CD14-positive monocyte (primary cell): ENCODE measurements at regions not wholly inside any gene's neighbourhood (a gene's known extent, or its start where the extent isn't known, plus 50 kb on each side); places are given as distances from the start of the nearest gene placed in this dataset.

Experiments
- DNase-seq, 3 donors: peaks; one replicate each; pipeline ENCODE4 v3.0.0-alpha.2; 2011 to 2022
- H2AFZ ChIP-seq: 2 replicates; pipeline ENCODE4 v1.6.0; 2012; ENCODE audit warnings: mild to moderate bottlenecking, low read depth, low read length, inconsistent platforms; ENCODE audit not compliant: insufficient read depth, poor library complexity, severe bottlenecking
- H3K27ac ChIP-seq, 2 donors: 1 replicate in 1 of 2; 2 replicates in 1 of 2; pipeline ENCODE4 v1.5.1; 2012 to 2013; ENCODE audit warnings: low read length in 2 of 2, control low read depth in 1 of 2, inconsistent platforms in 1 of 2, low read depth in 1 of 2, mild to moderate bottlenecking in 1 of 2
- H3K27me3 ChIP-seq, 2 donors: one replicate each; pipeline versions ENCODE4 v1.6.0 to v1.6.1; 2011 to 2013; ENCODE audit warnings: low read length in 2 of 2; ENCODE audit not compliant: control insufficient read depth in 2 of 2, insufficient read depth in 2 of 2
- H3K36me3 ChIP-seq, 2 donors: replicated peaks in 1 of 2; 1 replicate in 1 of 2; 2 replicates in 1 of 2; pipeline versions ENCODE4 v1.5.1 to v1.6.1; 2012 to 2013; ENCODE audit warnings: low read length in 2 of 2, control low read depth in 1 of 2, inconsistent platforms in 1 of 2, mild to moderate bottlenecking in 1 of 2; ENCODE audit not compliant: insufficient read depth in 2 of 2, control insufficient read depth in 1 of 2
- H3K4me1 ChIP-seq, 2 donors: 1 replicate in 1 of 2; 2 replicates in 1 of 2; pipeline versions ENCODE4 v1.5.1 to v1.6.1; 2012 to 2013; ENCODE audit warnings: low read length in 2 of 2, control low read depth in 1 of 2, inconsistent platforms in 1 of 2, mild to moderate bottlenecking in 1 of 2, moderate library complexity in 1 of 2; ENCODE audit not compliant: insufficient read depth in 2 of 2, control insufficient read depth in 1 of 2
- H3K4me2 ChIP-seq: replicated peaks from 2 replicates; pipeline ENCODE3; 2012; ENCODE audit warnings: low read length, moderate library complexity, mild to moderate bottlenecking; ENCODE audit not compliant: poor library complexity, severe bottlenecking; ENCODE audit errors: extremely low read depth
- H3K4me3 ChIP-seq, 3 experiments: fragments of 200-600 bp in 1 of 3; sonication (generic) in 1 of 3; replicated peaks in 1 of 3; 1 replicate in 2 of 3; 2 replicates in 1 of 3; pipeline ENCODE4 v1.5.1; 2011 to 2013; ENCODE audit warnings: low read length in 3 of 3, mild to moderate bottlenecking in 3 of 3, control low read depth in 2 of 3, low read depth in 2 of 3, inconsistent platforms in 1 of 3, moderate library complexity in 1 of 3
- H3K79me2 ChIP-seq: 2 replicates; pipeline ENCODE4 v1.6.0; 2012; ENCODE audit warnings: mild to moderate bottlenecking, control low read depth, inconsistent platforms, low read length, moderate library complexity; ENCODE audit not compliant: insufficient read depth
- H3K9ac ChIP-seq: 2 replicates; pipeline ENCODE4 v1.6.0; 2017; ENCODE audit warnings: low read length, mild to moderate bottlenecking; ENCODE audit not compliant: insufficient read depth, poor library complexity, severe bottlenecking
- H3K9me3 ChIP-seq, 2 donors: replicated peaks in 1 of 2; 1 replicate in 1 of 2; 2 replicates in 1 of 2; pipeline versions ENCODE4 v1.5.1 to v1.6.1; 2012 to 2013; ENCODE audit warnings: low read length in 2 of 2, control low read depth in 1 of 2; ENCODE audit not compliant: control insufficient read depth in 1 of 2, insufficient read depth in 1 of 2
- H4K20me1 ChIP-seq: 2 replicates; pipeline ENCODE4 v1.6.0; 2012; ENCODE audit warnings: mild to moderate bottlenecking, low read length, control low read depth, moderate library complexity; ENCODE audit not compliant: insufficient read depth
- H3K27ac Mint-ChIP-seq, 7 donors: one replicate each; pipeline ENCODE4 v1.8.0; 2020; ENCODE audit warnings: mild to moderate bottlenecking in 7 of 7, mixed read lengths in 7 of 7, moderate library complexity in 6 of 7, inconsistent platforms in 2 of 7
- H3K27me3 Mint-ChIP-seq, 3 donors: one replicate each; pipeline ENCODE4 v1.8.0; 2021 to 2022; ENCODE audit warnings: low read depth in 3 of 3, mild to moderate bottlenecking in 3 of 3, mixed read lengths in 3 of 3, moderate library complexity in 3 of 3, inconsistent platforms in 1 of 3
- H3K36me3 Mint-ChIP-seq, 2 donors: one replicate each; pipeline ENCODE4 v1.8.0; 2020; ENCODE audit warnings: mixed read lengths in 2 of 2, inconsistent platforms in 1 of 2, mild to moderate bottlenecking in 1 of 2
- H3K4me1 Mint-ChIP-seq: one replicate; pipeline ENCODE4 v1.8.0; 2020; ENCODE audit warnings: mild to moderate bottlenecking, mixed read lengths
- H3K4me3 Mint-ChIP-seq, 2 donors: one replicate each; pipeline ENCODE4 v1.8.0; 2020; ENCODE audit warnings: mild to moderate bottlenecking in 2 of 2, mixed read lengths in 2 of 2, moderate library complexity in 1 of 2
- H3K9me3 Mint-ChIP-seq, 7 donors: one replicate each; pipeline ENCODE4 v1.8.0; 2020 to 2022; ENCODE audit warnings: mixed read lengths in 7 of 7, mild to moderate bottlenecking in 6 of 7, moderate library complexity in 6 of 7, inconsistent platforms in 2 of 7
- CTCF ChIP-seq: fragments of 200-600 bp; IDR thresholded peaks from one replicate; pipeline ENCODE4 v1.8.0; 2022; ENCODE audit warnings: antibody characterized with exemption, mild to moderate bottlenecking
- WGBS: methylation state at CpG from one replicate; pipeline ENCODE4 v1.1.5; 2013; ENCODE audit warnings: missing lambda C conversion rate; ENCODE audit not compliant: insufficient coverage; 5-methylcytosine and 5-hydroxymethylcytosine counted together
- intact Hi-C, 2 donors: fragments of 100-400 bp; cut with micrococcal nuclease; formaldehyde crosslinking; loops; one replicate each; pipeline versions ENCODE4 v1.15.0 to v1.15.1; 2023

GRCh38 chr3:158882445-158882844 is 80.6 kb downstream of the MFSD1 start:
- no peak overlapping the region for H3K27ac ChIP-seq
- Mint-ChIP-seq H3K36me3 (no peaks in the 10 kb centered on the region), H3K4me3 (no peak overlapping the region), H3K27ac (no peak overlapping the region), H3K9me3 (peaks cover 0 to 7% (median 3%) of the 10 kb centered on the region in 7 donors), H3K27me3 (peaks cover 1 to 5% (median 2%) of the 10 kb centered on the region in 3 donors), H3K4me1 (no peaks in the 10 kb centered on the region)
- no peak for DNase-seq
- no peak overlapping the region for H3K9ac ChIP-seq
- H3K4me2 ChIP-seq = no peak overlapping the region
- no CpG with 5 or more reads among the region's 4 CpGs for WGBS
- peaks cover 0 to 6% of the 10 kb centered on the region in 2 donors for H3K9me3 ChIP-seq
- H4K20me1 ChIP-seq = no peaks in the 10 kb centered on the region
- H3K4me1 ChIP-seq = no peaks in the 10 kb centered on the region
- H3K79me2 ChIP-seq = no peaks in the 10 kb centered on the region
- no peak for TF ChIP-seq CTCF
- intact Hi-C loops = no loop called here
- H2AFZ ChIP-seq = no peak overlapping the region
- H3K36me3 ChIP-seq = no peaks in the 10 kb centered on the region
- no peak overlapping the region for H3K4me3 ChIP-seq
- no peaks in the 10 kb centered on the region for H3K27me3 ChIP-seq

- Mint-ChIP-seq H3K9me3 (peaks cover 0 to 5% (median 0%) of the 10 kb centered on the region in 7 donors), H3K4me3 (no peak overlapping the region), H3K27ac (no peak overlapping the region), H3K4me1 (no peaks in the 10 kb centered on the region), H3K36me3 (no peaks in the 10 kb centered on the region), H3K27me3 (peaks cover 0 to 2% (median 0%) of the 10 kb centered on the region in 3 donors)
- Histone ChIP-seq H3K79me2 (no peaks in the 10 kb centered on the region), H3K36me3 (no peaks in the 10 kb centered on the region), H2AFZ (no peak overlapping the region), H3K27me3 (no peaks in the 10 kb centered on the region), H4K20me1 (no peaks in the 10 kb centered on the region), H3K4me1 (no peaks in the 10 kb centered on the region), H3K4me2 (no peak overlapping the region), H3K9me3 (no peaks in the 10 kb centered on the region), H3K9ac (no peak overlapping the region), H3K27ac (no peak overlapping the region), H3K4me3 (no peak overlapping the region)
- no peak for TF ChIP-seq CTCF
- no peak for DNase-seq
- intact Hi-C loops = no loop called here
- WGBS = 95% methylated on average over 3 of the region's 6 CpGs
These were observed 94.9 kb downstream of the MFSD1 start for GRCh38 chr3:158896729-158897128.
